Cardiac fibroblast (primary cell): ENCODE measurements at regions not wholly inside any gene's neighbourhood (a gene's known extent, or its start where the extent isn't known, plus 50 kb on each side); places are given as distances from the start of the nearest gene placed in this dataset.
"Not testable (repeated sequence)": the region's sequence is repeated elsewhere in the genome, so short reads cannot be mapped to it uniquely, and the experiment has no call there.

ENCODE experiments used
- DNase-seq, 2 donors: peaks; one replicate each; pipeline versions ENCODE4 v3.0.0 to v3.0.0-alpha.2; 2010; ENCODE audit warnings: low read depth in 2 of 2
- H3K4me3 ChIP-seq, 2 donors: replicated peaks in 1 of 2; 1 replicate in 1 of 2; 2 replicates in 1 of 2; pipeline ENCODE4 v1.5.1; 2011; ENCODE audit warnings: low read depth in 2 of 2, low read length in 2 of 2, mild to moderate bottlenecking in 2 of 2, moderate library complexity in 1 of 2
- CTCF ChIP-seq: IDR thresholded peaks from one replicate; pipeline ENCODE4 v1.5.1; 2011; ENCODE audit warnings: low read depth, mild to moderate bottlenecking, low read length, inconsistent platforms

DNA sequence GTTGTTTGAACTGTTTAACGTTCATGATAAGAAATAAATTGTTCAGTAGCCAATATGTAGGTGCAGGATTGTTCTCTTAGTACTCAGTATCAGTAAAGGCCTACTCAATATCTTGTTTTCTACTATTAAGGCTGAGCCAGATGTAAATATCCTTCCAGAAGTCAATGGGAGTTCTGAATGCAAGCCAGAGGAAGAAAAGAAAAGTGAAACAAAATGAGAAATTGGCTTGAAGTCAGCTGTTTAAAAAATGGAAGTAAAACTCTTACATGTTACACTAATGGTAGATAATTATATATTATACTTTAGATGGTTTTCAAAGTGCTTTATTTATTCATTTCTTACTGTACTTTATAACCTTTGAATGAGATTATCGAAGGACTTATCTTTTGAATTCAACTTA is 1417.9 kb downstream of the ADGRL3 start:
- no peak for DNase-seq
- TF ChIP-seq CTCF, result no peak
- H3K4me3 ChIP-seq, result no peak overlapping the region

GRCh38 chr4:62601737-62602136 is 1401.6 kb downstream of the ADGRL3 start:
- DNase-seq, result no peak
- no peak for TF ChIP-seq CTCF
- H3K4me3 ChIP-seq, result no peak overlapping the region

DNA sequence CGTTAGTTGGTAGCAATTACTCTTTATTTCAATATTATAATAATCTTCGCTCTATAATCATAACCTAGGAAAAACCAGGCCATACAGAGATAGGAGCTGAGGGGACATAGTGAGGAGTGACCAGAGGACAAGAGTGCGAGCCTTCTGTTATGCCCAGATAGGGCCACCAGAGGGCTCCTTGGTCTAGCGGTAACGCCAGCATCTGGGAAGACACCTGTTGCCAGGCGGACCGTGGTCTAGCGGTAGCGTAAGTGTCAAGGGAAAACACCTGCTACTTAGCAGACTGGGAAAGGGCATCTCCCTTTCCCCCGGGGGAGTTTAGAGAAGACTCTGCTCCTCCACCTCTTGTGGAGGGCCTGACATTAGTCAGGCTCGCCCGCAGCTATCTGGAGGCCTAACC is 1395.1 kb downstream of the ADGRL3 start:
- H3K4me3 ChIP-seq, result not testable (repeated sequence)
- peak in 1 of 2 donors; percentile 0 for DNase-seq
- TF ChIP-seq CTCF, result peak; percentile 13

GRCh38 chr4:62591756-62592155 is 1391.6 kb downstream of the ADGRL3 start:
- no peak overlapping the region for H3K4me3 ChIP-seq
- DNase-seq, result no peak
- TF ChIP-seq CTCF, result no peak

- no peak for DNase-seq
- no peak overlapping the region for H3K4me3 ChIP-seq
- TF ChIP-seq CTCF, result no peak
Measured at GRCh38 chr4:62588671-62589070, 1388.5 kb downstream of the ADGRL3 start.

DNA sequence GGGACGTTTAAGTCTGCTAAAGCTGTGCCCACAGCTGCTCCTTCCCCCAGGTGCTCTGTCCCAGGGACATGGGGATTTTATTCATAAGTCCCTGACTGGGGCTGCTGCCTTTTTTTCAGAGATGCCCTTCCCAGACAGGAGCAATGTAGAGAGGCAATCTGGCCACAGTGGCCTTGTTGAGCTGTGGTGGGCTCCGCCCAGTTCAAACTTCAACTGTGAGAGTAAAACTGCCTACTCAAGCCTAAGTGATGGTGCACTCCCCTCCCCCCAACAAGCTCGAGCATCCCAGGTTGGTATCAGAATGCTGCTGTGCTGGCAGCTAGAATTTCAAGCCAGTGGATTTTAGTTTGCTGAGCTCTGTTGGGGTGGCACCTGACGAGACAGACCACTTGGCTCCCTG is 1371.4 kb downstream of the ADGRL3 start:
- no peak overlapping the region for H3K4me3 ChIP-seq
- DNase-seq, result no peak
- TF ChIP-seq CTCF, result no peak

DNA sequence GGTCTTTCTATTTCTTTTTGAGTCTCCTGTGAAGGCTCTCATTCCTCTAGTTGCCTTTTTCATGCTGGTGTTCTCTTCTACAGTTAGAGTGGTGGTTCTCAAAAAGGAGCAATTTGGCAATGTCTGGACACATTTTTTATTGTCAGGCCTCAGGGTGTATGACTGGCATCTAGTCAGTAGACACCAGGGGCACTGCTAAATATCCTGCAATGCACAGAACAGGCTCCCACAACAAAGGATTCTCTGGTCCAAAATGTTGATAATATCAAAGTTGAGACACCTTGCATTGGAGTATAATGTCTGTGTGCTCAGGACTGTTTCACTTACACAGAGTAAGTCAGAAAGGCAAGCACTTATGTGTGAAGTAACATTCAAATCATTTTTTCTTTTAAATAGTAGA is 1360.7 kb downstream of the ADGRL3 start:
- DNase-seq, result no peak
- H3K4me3 ChIP-seq, result no peak overlapping the region
- no peak for TF ChIP-seq CTCF
